ENCODE measurements at regions not wholly inside any gene's neighbourhood (a gene's known extent, or its start where the extent isn't known, plus 50 kb on each side); places are given as distances from the start of the nearest gene placed in this dataset.

DNA sequence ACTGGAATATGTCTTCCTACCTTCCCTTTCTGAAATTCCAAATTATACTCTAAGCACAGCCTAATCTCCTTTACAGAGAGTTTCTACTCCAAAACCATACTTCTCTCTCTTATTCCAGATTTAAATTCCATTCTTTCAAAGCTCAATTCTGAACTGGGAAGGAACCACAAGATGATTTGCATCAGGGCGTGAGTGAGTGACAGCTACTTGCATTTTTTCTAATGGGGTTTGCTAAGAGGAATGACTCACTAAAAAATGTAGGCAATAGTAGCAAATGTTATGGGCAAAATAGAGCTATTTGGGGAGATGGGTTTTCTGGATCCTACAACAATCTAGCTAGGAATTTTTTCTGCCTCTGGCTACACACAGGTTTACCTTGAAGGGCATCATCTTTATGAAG is 244.6 kb upstream of the PSMD7 start:
- no peak for TF ChIP-seq POLR2A (IDR thresholded peaks at IDR 0.05; ENCODE audit: low read depth, low read length)
- TF ChIP-seq, protein P1, sequence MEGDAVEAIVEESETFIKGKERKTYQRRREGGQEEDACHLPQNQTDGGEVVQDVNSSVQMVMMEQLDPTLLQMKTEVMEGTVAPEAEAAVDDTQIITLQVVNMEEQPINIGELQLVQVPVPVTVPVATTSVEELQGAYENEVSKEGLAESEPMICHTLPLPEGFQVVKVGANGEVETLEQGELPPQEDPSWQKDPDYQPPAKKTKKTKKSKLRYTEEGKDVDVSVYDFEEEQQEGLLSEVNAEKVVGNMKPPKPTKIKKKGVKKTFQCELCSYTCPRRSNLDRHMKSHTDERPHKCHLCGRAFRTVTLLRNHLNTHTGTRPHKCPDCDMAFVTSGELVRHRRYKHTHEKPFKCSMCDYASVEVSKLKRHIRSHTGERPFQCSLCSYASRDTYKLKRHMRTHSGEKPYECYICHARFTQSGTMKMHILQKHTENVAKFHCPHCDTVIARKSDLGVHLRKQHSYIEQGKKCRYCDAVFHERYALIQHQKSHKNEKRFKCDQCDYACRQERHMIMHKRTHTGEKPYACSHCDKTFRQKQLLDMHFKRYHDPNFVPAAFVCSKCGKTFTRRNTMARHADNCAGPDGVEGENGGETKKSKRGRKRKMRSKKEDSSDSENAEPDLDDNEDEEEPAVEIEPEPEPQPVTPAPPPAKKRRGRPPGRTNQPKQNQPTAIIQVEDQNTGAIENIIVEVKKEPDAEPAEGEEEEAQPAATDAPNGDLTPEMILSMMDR (conservative IDR thresholded peaks at IDR 0.05; ENCODE audit: low read depth, low read length) = no peak
- no peak for TF ChIP-seq MXI1 (IDR thresholded peaks at IDR 0.05; ENCODE audit: borderline replicate concordance, low read depth, low read length)
